Loucy (cell line): ENCODE measurements at regions not wholly inside any gene's neighbourhood (a gene's known extent, or its start where the extent isn't known, plus 50 kb on each side); places are given as distances from the start of the nearest gene placed in this dataset.

ENCODE experiments used
- EZH2phosphoT487 ChIP-seq: fragments of 200-600 bp; IDR thresholded peaks from 2 replicates; pipeline ENCODE4 v1.6.1; 2018; ENCODE audit warnings: antibody characterized with exemption, mild to moderate bottlenecking, moderate library complexity, borderline replicate concordance
- TF ChIP-seq, protein P1 (sequence below): fragments of 200-600 bp; sonication (generic); conservative IDR thresholded peaks from 2 replicates; pipeline ENCODE4 v1.5.1; 2014; ENCODE audit warnings: mild to moderate bottlenecking, antibody characterized with exemption, low read length

DNA sequence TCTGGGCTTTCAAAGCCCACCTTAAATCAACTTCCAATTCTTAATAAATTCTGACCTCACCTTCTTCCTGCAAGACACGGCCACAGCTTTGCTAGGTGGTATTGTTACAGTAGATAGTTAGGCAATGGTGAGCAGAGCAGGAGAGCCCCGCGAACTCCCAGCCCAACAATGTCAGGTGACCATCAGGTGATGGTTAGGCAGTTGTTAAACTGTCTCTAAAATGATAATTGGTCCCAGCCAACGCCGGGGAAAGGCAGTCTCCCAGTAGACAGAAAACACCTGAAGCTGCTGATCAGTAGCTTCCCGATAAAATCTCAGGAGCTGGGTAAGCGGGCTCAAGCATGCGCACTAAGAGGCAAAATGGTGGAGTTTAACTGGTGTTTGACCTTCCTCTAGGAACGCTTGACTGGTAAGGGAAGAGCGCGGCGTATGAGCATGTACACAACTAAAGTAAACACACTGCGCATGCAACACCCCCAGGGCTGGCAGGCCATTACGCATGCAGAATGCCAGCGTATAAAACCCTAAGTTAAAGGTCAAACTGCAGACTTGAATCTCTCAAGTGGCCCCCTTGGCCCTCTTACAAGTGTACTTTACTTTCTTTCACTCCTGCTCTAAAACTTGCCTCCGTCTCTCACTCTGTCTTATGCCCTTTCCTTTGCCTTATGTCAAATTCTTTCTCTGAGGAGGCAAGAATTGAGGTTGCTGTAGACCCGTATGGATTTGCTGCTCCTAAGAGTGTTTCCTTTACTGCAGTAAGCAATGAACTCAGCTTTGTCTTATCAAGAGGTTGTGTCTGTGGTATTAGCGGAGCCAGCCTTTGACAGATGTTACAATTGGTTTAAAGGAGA is 113.5 kb downstream of the C12orf75 start:
- TF ChIP-seq, protein P1, sequence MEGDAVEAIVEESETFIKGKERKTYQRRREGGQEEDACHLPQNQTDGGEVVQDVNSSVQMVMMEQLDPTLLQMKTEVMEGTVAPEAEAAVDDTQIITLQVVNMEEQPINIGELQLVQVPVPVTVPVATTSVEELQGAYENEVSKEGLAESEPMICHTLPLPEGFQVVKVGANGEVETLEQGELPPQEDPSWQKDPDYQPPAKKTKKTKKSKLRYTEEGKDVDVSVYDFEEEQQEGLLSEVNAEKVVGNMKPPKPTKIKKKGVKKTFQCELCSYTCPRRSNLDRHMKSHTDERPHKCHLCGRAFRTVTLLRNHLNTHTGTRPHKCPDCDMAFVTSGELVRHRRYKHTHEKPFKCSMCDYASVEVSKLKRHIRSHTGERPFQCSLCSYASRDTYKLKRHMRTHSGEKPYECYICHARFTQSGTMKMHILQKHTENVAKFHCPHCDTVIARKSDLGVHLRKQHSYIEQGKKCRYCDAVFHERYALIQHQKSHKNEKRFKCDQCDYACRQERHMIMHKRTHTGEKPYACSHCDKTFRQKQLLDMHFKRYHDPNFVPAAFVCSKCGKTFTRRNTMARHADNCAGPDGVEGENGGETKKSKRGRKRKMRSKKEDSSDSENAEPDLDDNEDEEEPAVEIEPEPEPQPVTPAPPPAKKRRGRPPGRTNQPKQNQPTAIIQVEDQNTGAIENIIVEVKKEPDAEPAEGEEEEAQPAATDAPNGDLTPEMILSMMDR: no peak
- no peak for TF ChIP-seq EZH2phosphoT487
